Stimulated activated CD8-positive, alpha-beta memory T cell treated with anti-CD3 and anti-CD28 coated beads, Interleukin-4, amount 100 ng/mL, for 4 hours (primary cell): ENCODE measurements at regions not wholly inside any gene's neighbourhood (a gene's known extent, or its start where the extent isn't known, plus 50 kb on each side); places are given as distances from the start of the nearest gene placed in this dataset.

Experiments
- DNase-seq, 2 donors: peaks; one replicate each; pipeline ENCODE4 v3.0.0-alpha.2; 2020; ENCODE audit warnings: low read depth in 2 of 2, low spot score in 1 of 2

- no peak for DNase-seq
Observed at GRCh38 chr2:12964904-12965539, 248.3 kb downstream of the TRIB2 start.

DNA sequence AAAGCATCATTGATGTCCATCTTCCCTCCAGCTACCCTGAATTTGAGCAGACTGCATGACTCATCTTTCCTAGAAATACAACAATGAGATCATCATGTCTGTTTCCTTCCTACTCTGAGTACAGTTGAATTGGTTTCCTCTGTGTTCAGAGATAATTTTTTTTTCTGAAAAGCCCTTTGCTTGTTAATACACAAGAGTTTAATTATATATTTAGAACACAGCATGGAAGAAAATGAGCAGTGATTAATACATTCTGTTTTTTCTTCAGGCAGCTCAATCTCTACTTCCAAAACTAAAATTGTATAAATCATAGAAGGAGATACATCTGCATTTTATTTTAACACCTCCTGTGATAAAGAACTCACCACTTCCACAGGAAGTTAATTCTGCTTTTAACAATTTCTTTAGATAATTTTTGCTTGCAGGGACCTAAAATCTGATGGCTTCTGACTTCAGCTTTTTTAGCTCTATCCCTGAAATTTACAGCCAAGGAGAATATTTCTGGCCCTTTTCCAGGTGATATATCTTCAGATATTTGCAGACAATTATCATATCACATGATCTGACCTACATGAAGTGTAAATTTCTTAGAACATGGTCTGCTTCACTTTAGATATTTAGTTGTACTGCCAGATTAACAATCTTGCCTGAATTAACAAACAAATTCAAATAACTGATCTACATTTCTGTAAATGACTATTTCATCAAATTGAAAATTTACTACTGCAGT is 249.0 kb downstream of the TRIB2 start:
- DNase-seq: no peak

GRCh38 chr2:12967804-12968203 is 251.1 kb downstream of the TRIB2 start:
- no peak for DNase-seq

DNA sequence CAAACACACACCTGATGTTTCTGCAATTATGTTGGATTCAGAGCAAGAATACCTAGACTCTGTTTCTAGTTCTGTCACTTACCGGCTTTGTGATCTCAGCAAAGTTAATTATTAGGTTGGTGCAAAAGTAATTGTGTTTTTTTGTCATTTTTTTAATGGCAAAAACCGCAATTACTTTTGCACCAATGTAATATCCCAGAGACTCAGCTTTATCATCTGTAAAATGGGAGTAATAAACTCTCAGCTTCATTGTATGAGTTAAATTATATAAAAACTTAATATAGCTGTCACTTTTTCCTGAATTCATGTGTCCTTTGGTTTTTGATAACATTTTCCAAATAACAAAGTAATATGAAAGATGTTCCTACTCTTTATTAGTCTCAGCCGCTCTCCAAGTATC is 251.7 kb downstream of the TRIB2 start:
- DNase-seq: no peak

DNA sequence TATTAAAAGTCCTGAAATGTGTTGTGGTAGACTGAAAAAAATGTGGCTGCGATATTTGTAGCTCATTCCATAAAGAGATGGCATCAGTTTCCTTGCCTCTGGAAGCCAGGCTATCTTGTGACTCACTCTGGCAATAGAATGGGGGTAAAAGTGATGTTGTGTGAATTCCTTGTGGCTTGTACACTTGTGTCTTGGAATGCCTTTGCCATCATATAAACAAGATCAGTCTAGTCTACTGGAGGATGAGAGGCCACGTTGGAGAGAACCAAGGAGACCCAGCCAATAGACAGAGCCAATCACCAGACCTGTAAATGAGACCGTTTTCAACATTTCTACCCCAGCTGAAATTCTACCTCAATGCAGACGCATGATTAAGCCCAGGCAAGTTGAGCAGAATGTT is 254.1 kb downstream of the TRIB2 start:
- no peak for DNase-seq

DNA sequence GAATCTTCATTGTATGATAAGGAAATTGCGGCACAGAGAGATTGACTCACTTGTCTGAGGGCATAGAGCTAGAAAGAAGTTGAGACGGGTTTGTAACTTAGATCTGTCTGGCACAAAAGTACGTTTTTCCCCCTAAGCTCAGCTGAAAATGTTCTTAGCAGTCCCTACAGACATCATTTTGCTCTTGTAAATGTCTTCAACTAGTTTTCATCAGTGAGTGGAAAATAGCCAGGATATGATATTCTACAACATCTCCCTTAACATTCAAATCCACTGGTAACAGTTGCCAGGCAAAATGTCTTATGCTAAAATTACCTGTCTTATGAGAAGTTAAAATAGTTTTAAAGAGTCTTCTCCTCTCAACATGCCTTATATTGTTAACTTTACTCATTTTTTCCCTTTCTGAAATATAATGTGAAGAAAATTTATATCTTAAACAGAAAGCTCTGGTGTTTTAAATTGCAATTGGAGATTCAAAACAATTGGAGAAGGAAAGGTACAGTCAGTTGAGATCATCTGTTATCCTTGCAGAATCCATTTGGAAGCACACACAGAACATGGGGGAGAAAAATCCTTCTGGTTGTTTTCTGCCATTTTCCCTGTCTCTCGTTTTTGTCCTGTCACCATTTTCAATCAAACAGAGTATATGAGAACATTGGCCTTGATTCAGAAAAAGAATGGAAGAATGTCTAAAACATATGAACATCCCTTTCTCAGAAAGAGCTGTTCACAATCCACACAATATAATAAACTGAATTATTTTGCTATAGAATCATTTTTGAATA is 255.0 kb downstream of the TRIB2 start:
- no peak for DNase-seq

DNA sequence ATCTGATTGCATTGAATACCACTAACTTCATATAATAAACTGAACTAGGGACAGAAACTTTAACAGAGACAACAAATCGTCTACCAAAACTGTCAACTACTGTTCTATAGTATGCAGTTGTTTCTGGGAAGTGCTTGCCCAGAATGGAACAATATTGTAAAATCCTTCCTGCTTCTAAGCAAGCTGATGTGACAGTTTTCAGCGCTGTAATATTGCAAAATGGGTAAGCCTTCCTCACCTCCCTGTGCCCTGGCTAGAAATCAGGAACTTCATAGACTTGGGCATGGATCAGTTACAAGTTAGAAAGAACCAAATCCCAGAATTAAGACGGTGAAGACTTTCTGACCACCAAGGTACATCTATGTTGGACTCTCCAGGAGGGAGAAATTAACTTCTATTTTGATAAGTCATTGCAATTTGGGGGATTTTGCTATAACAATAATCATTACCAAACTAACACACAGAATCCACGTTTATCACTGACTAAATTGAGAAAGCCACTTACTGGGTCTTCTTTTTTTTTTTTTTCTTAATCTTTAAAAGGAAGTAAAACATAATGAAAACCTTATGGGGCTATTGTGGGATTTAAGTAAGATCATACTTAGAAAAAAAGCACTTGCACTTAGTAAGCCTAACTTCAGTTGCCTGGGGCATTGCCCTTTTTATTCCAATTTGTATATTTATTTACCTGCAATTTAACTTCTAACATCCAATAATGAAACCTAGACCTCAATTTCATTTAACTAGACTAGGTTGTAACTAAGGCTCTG is 261.5 kb downstream of the TRIB2 start:
- DNase-seq: no peak

GRCh38 chr2:12979066-12979465 is 262.3 kb downstream of the TRIB2 start:
- DNase-seq: no peak

- no peak for DNase-seq
Observed at GRCh38 chr2:12980817-12981216, 264.1 kb downstream of the TRIB2 start.

DNA sequence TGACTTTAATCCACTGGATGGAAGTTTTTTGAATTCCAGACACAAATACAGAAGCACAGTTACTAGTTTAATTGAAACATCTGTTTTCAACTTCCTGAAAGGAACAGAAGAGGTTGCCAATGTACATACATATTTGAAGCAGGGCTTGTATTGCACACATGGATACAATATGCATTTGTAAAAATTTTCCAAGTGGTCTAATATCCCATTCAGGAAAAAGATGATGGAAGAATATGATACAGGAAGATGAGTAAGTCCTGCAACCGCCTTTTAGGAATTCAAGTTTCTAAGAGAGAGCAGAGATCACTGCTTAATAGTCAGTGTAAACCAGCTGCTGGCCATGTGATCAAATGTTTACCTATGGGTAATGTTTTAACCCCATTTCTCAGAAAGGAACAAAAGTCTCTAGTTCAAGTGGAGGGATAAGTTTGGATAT is 265.4 kb downstream of the TRIB2 start:
- DNase-seq: no peak

GRCh38 chr2:12987246-12987645 is 270.5 kb downstream of the TRIB2 start:
- DNase-seq: no peak

- no peak for DNase-seq
Observed at GRCh38 chr2:12988279-12988678, 271.5 kb downstream of the TRIB2 start.

DNA sequence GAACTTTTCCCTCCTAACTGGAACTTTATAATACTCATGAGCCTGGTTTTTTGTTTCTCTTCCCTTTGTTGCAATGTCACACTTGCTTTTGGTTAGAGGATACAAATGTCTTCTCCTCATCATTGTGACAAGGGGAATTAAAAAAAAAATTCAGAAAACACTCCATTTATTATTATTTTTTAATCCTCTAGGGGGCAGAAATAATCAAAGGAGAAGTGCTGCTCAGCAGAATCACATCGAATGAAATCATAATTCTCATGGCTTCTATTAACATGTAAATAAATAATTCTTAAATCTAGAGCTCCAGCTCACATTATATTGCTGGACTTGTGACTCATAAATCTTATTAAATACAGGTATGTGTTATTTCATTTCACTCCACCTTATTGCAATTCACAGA is 273.8 kb downstream of the TRIB2 start:
- DNase-seq: no peak

- DNase-seq: no peak
Observed at GRCh38 chr2:12998685-12999084, 281.9 kb downstream of the TRIB2 start.

DNA sequence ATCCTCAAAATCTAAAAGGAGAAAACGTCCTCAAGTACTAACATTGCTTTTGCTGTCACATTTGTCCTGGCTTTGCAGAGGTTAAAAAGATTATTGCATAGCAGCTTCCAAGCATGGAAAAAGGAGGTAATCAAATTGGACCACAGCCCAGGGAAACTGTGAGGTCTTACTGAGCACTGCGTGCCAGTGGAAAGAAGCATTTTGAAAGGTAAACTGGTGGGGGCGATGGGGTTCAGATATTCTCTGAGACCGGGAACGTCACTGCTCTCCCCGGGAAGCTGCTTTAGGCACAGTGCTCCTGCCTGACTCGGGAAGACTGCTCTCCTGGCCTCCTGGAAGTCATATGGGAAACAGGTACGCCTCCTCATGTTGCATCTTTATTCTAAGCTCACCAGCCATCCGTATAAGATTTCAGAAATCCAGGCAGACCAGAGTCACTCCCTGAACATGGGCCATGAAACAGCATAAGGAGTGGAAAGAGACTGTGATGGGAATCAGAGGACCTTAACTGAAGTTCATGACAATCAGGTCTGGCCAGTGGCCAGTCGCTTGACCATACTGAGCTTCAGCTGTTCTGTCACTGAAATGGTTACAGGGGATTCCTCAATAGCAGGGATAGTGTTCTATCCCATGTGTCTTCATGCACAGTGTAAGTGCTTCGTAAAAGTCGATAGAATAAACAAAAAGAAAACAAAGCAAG is 284.1 kb downstream of the TRIB2 start:
- DNase-seq: no peak

GRCh38 chr2:13001408-13001807 is 284.7 kb downstream of the TRIB2 start:
- DNase-seq: no peak

GRCh38 chr2:13002536-13003331 is 286.0 kb downstream of the TRIB2 start:
- DNase-seq: no peak

GRCh38 chr2:13003500-13003899 is 286.8 kb downstream of the TRIB2 start:
- DNase-seq: no peak

DNA sequence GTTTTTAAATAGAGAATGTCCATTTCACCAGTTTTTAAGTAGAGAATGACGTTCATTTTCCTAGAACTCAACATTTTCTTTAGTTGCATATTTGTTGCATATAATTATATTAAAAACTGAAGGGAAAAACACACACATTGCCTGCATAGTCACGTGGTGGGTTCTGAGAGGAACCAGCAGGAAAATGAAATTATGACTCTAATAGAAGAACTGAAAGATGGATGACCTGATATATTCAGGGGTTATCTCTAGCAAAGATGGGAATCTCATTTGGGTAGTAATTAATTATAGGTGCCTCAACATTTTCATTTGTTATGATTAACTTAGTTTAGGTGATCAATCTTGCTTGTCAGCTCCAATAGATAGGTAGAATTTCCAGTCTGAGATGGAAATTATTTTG is 288.3 kb downstream of the TRIB2 start:
- DNase-seq: no peak

- no peak for DNase-seq
Observed at GRCh38 chr2:13005761-13006335, 289.1 kb downstream of the TRIB2 start.
